Activated T-cell treated with anti-CD3 and anti-CD28 coated beads, Interleukin-2, amount 50 U/mL, for 24 hours (primary cell): ENCODE measurements at regions not wholly inside any gene's neighbourhood (a gene's known extent, or its start where the extent isn't known, plus 50 kb on each side); places are given as distances from the start of the nearest gene placed in this dataset.

Source experiments
- DNase-seq: peaks from one replicate; pipeline ENCODE4 v3.0.0-alpha.2; 2020
- H3K27ac Mint-ChIP-seq: 2 replicates; pipeline ENCODE4 v1.8.0; 2020; ENCODE audit warnings: mild to moderate bottlenecking, mixed read lengths
- H3K27me3 Mint-ChIP-seq: 2 replicates; pipeline ENCODE4 v1.8.0; 2020; ENCODE audit warnings: mixed read lengths
- H3K36me3 Mint-ChIP-seq: 2 replicates; pipeline ENCODE4 v1.8.0; 2020; ENCODE audit warnings: low read depth, mixed read lengths
- H3K4me1 Mint-ChIP-seq: 2 replicates; pipeline ENCODE4 v1.8.0; 2020; ENCODE audit warnings: low read depth, mixed read lengths
- H3K4me3 Mint-ChIP-seq: 2 replicates; pipeline ENCODE4 v1.8.0; 2020; ENCODE audit warnings: mild to moderate bottlenecking, moderate library complexity, mixed read lengths
- H3K9me3 Mint-ChIP-seq: 2 replicates; pipeline ENCODE4 v1.8.0; 2020; ENCODE audit warnings: mixed read lengths

DNA sequence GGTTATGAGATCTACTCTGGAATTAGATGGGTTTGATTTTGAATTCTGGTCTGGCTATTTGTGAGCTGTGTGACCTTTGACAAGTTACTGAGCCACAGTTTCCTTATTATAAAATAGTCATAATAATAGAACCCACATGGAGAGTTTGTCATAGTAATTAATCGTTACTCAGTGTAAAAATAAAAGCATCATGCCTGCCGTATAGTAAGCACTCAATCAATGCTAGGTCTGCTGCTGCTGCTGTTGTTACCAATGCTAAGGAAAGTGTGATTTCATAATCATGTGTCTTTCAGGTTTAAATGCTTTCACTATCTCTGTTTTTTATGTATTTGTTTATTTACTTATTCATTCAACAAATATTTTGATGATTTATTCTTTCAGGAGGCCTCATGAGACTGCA, 539.9 kb upstream of the SEL1L start:
- Mint-ChIP-seq H3K9me3 (peaks cover 18% of the 10 kb centered on the region), H3K36me3 (no peaks in the 10 kb centered on the region), H3K27me3 (no peaks in the 10 kb centered on the region), H3K4me1 (no peaks in the 10 kb centered on the region), H3K4me3 (no peak overlapping the region), H3K27ac (no peak overlapping the region)
- DNase-seq = no peak

DNA sequence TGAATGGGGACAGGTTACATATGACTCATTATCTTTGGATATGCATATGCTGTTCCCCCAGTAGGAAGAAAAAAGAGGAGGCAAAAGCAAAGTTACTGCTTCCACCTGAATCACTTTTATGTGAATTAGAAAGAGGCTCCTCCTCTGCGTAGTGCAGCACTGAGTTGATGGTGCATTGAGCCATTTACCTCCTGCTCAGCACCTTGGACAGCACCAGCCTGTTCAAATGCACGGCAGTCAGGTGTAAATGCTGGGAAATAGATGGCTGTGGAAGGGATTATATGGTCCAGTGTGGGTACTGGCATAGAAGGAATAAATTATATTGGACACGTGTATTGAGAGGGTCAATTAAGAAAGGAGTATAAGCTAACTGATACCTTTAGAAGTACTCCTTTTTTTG, 541.9 kb upstream of the SEL1L start:
- H3K27ac Mint-ChIP-seq = no peak overlapping the region
- no peak overlapping the region for H3K4me3 Mint-ChIP-seq
- H3K36me3 Mint-ChIP-seq = no peaks in the 10 kb centered on the region
- no peak for DNase-seq
- H3K9me3 Mint-ChIP-seq = peaks cover 20% of the 10 kb centered on the region
- H3K4me1 Mint-ChIP-seq = no peaks in the 10 kb centered on the region
- no peaks in the 10 kb centered on the region for H3K27me3 Mint-ChIP-seq

DNA sequence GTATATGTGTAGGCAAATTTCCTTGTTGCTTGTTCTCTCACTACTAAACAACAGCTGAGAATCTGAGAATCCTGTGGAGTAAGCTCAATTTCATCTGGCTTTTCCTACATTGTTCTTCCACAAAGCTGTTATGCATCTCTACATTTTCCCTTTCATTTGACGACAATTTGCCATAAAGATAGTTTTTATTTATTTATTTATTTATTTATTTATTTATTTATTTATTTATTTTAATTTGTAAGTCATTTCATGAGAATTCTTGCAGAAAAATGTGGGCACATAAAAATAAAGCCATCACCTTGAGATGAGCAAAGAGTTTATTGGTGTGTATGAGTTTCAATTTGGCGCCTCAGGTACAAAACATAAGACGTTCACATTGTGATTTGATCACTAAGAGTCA, 545.9 kb upstream of the SEL1L start:
- Mint-ChIP-seq H3K4me1 (no peaks in the 10 kb centered on the region), H3K9me3 (peaks cover 31% of the 10 kb centered on the region), H3K36me3 (no peaks in the 10 kb centered on the region)

DNA sequence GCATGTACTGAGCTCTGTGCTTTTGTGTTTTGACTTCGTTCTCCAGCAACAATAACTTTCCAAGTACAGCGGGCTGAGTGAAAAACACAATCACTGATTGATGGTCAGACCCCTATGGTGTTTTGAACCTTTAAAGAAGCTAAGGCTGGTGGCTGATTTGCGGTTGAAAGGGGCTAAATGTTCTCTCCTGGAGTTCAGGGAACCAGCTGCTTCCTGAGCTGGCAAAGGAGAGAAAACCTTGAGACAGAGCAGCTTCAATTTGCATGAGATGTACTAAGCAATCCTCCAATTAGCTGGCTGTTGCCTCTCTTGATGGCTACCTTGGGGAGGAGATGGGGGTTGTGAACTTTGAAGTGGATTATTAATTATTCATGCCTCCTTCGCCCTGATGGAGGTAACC, 546.7 kb upstream of the SEL1L start:
- Mint-ChIP-seq H3K4me3 (no peak overlapping the region), H3K4me1 (no peaks in the 10 kb centered on the region), H3K27me3 (no peaks in the 10 kb centered on the region), H3K27ac (no peak overlapping the region), H3K9me3 (peaks cover 31% of the 10 kb centered on the region), H3K36me3 (no peaks in the 10 kb centered on the region)
- DNase-seq = no peak

More for the DNA sequence above, 545.9 kb upstream of the SEL1L start:
- Mint-ChIP-seq H3K27ac (no peak overlapping the region), H3K4me3 (no peak overlapping the region), H3K27me3 (no peaks in the 10 kb centered on the region)
- no peak for DNase-seq

DNA sequence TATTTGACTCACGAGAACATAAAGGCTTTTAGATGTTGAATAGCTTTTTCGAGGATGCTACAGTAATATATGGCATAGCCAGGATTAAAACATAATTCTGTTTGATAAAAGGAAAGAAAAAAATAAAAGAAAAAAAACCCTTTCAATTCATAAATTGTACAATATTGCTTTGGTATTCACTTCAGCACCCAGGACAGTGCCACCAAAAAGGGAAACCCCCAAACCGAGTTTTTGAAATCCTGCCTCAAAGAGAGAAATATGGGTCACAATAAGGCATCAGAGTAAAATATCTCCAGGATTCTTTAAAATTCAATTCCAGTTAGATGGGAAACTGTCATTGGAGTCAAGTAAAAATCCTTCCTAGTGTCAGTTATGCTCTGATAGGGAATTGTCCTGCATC, 551.2 kb upstream of the SEL1L start:
- no peaks in the 10 kb centered on the region for H3K27me3 Mint-ChIP-seq
- peaks cover 15% of the 10 kb centered on the region for H3K9me3 Mint-ChIP-seq
- H3K4me1 Mint-ChIP-seq = no peaks in the 10 kb centered on the region

DNA sequence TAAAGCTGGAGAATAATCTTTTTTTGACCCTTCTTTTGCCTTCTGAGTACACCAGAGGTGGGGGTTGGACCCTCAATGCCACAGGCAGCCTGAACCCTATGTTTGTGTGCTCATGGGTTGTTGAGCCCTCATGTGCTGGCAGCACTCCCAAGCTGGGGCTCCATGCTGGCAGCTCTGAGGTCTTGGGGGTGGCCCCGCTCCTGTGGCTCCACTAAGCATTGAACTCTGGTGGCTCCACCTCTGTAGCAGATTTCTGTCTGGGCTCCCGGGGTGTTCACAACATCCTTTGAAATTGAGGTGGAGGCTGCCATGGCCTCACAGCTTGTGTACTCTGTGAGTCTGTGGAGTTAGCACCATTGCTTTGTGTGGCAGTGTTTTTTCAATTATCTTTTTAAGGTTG, 557.4 kb upstream of the SEL1L start:
- Mint-ChIP-seq H3K27me3 (no peaks in the 10 kb centered on the region), H3K27ac (no peak overlapping the region), H3K4me3 (no peak overlapping the region), H3K4me1 (no peaks in the 10 kb centered on the region), H3K36me3 (no peaks in the 10 kb centered on the region), H3K9me3 (peaks cover 8% of the 10 kb centered on the region)
- no peak for DNase-seq

More for the DNA sequence above, 551.2 kb upstream of the SEL1L start:
- H3K4me3 Mint-ChIP-seq = no peak overlapping the region
- no peak overlapping the region for H3K27ac Mint-ChIP-seq
- no peak for DNase-seq
- no peaks in the 10 kb centered on the region for H3K36me3 Mint-ChIP-seq

DNA sequence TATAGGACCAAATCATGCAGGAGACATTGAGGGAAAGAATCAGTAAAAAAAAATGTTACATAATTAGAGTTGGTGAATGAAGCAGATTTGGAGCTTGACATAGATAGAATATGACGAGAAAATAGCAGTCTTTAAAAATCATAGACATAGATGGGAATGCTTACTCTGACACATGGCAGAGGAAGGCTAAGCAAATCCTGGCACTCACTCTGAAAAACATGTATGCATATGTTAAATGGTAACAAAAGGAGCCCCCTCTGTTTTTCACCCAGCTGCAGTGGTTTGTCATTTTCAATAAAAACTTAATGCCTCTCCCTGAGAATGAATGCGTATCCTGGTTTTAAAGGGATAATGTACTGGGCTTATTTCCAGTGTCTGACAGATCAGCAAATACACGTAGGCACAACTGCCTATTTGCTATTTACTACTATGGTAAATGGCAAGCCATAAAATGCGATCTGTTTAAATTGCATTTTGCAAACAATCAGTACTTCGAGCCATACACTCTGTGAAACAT, 561.2 kb upstream of the SEL1L start:
- Mint-ChIP-seq H3K4me3 (no peak overlapping the region), H3K4me1 (no peaks in the 10 kb centered on the region), H3K9me3 (peaks cover 8% of the 10 kb centered on the region), H3K36me3 (no peaks in the 10 kb centered on the region), H3K27ac (no peak overlapping the region), H3K27me3 (no peaks in the 10 kb centered on the region)
- DNase-seq = no peak

DNA sequence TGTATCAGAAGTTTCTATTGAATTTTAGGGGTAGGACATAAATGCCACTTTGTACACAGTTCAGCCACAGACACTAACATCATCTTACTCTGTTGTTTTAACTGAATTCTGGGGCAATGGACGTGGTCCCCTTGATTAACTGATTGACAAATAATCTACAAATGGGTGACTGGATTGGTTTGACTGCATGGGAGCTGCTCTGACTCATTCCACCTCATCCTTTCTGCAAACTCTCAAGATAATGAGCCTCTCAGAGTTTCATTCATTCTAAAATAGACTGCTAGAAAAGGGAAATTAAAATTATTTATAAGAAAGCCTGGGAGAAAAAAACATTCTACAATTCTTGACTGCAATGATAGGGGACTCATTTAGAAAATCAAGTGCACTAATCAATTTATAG, 570.4 kb upstream of the SEL1L start:
- Mint-ChIP-seq H3K27me3 (no peaks in the 10 kb centered on the region), H3K4me1 (no peaks in the 10 kb centered on the region), H3K27ac (no peak overlapping the region), H3K4me3 (no peak overlapping the region), H3K9me3 (peaks cover 10% of the 10 kb centered on the region), H3K36me3 (no peaks in the 10 kb centered on the region)
- no peak for DNase-seq

DNA sequence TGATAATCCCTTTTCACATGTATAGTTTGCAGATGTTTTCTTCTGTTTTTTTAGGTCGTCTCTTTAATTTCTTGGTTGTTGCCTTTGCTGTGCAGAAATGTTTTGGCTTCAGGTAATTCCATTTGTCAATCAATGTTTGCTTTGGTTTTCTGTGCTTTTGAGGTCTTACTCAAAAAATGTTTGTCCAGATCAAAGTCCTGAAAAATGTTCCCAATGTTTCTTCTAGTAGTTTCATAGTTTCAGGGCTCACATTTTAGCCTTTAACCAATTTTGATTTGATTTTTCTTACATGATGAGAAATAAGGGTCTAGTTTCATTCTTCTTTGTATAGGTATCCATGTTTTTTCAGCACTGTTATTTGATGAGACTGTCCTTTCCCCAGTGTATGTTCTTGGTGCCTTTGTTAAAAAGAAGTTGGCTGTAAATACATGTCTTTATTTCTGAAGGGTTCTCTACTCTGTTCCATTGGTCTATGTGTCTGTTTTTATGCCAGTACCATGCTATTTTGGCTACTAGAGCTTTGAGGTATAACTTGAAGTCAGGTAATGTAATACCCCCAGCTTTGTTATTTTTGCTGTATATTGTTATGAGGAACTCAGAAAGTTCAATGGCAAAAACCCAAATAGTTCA, 578.7 kb upstream of the SEL1L start:
- Mint-ChIP-seq H3K4me3 (no peak overlapping the region), H3K9me3 (peaks cover 14% of the 10 kb centered on the region), H3K27ac (no peak overlapping the region), H3K4me1 (no peaks in the 10 kb centered on the region), H3K27me3 (no peaks in the 10 kb centered on the region), H3K36me3 (no peaks in the 10 kb centered on the region)
- DNase-seq = no peak

DNA sequence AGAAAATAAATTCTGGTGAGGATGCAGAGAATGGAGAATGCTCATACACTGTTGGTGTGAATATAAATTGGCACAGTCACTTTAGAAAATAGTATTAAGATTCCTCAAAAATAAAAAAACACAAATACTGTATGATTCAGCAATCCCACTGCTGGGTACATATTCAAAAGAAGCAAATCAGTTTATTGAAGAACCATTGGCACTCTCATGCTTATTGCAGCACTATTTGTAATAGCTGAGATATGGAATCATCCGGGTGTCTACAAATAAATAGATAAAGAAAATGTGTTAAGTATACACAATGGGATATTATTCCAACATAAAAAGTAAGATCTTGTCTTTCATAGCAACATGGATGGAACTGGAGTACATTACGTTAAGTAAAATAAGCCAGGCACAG, 579.4 kb upstream of the SEL1L start:
- Mint-ChIP-seq H3K36me3 (no peaks in the 10 kb centered on the region), H3K4me1 (no peaks in the 10 kb centered on the region), H3K9me3 (peaks cover 17% of the 10 kb centered on the region), H3K4me3 (no peak overlapping the region), H3K27ac (no peak overlapping the region), H3K27me3 (no peaks in the 10 kb centered on the region)
- DNase-seq = no peak

DNA sequence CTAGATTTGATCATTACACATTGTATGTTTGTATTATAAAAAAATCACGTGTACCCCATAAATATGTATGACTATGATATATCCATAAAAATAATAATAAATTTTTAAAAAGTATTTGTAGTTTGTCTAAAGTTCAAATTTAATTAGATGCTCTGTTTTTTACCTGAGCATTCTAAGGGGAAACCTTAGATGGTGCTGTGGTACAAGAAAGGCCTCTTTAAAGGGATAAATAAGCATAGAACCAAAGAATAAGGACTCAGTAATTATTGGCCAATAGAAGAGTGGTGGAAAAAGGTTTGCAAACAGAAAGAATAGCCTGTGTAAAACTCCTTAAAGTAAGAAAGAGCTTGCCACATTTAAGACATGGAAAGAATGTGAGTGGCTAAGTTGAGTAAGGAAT, 580.1 kb upstream of the SEL1L start:
- Mint-ChIP-seq H3K4me1 (no peaks in the 10 kb centered on the region), H3K4me3 (no peak overlapping the region), H3K9me3 (peaks cover 17% of the 10 kb centered on the region), H3K27me3 (no peaks in the 10 kb centered on the region), H3K36me3 (no peaks in the 10 kb centered on the region), H3K27ac (no peak overlapping the region)
- DNase-seq = no peak

DNA sequence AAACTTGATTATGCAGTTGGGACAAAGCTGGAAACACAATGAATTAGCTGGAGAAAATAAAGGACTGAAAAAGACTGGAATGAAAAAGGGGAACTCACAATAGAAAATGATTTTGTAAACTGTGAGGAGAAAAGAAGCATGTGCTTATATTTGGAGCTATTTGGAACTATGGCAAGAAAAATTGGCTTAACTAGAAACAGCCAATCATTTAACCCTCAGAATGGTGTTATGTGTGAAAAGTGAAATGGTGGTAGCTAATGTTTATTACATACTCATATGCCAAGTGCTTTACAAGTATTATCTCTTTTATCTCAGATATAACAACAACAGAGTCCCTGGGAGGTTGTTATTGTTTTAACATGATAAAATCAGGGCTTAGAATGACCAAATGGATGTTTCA, 583.1 kb upstream of the SEL1L start:
- DNase-seq = no peak
- Mint-ChIP-seq H3K36me3 (no peaks in the 10 kb centered on the region), H3K27ac (no peak overlapping the region), H3K4me3 (no peak overlapping the region), H3K27me3 (no peaks in the 10 kb centered on the region), H3K4me1 (no peaks in the 10 kb centered on the region), H3K9me3 (peaks cover 21% of the 10 kb centered on the region)

DNA sequence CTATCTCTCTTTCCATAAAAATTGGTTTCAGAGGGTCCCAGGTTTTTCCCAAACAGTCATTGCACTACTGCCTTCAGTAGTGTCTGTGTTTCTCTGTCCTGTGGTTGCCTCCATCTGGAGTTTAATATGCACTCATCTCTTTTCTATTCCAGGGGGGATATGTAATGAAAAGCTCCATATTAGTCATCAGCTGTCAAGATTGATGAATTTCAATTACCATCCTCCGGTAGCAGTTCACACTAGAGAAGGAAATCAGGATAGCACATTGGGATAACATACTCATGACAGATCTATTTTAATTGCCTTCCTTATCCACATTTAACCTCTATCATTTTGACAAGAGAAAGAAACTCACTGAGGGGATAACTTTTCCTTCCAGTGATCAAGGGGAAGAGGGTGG, 589.0 kb upstream of the SEL1L start:
- H3K9me3 Mint-ChIP-seq = peaks cover 15% of the 10 kb centered on the region

DNA sequence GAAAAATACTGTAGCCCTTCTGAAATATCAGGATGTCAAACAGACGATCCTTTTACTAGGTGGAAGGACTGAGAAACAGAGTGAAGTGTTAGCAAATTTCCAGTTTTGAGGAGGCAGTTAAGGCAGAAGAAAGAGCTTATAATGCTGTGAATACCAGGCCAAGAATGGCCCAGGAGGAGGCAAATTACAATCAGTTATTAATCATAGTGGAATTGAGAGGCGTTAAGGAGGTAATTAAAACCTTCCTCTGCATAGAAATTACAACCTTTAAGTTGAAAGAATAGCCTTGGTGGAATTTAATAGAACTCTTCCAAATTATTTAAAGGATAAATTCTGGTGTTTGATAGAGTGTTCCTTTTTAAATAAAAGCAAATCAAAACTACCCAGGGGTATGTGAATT, 590.9 kb upstream of the SEL1L start:
- H3K9me3 Mint-ChIP-seq = peaks cover 15% of the 10 kb centered on the region
- no peak for DNase-seq

More for the DNA sequence above, 589.0 kb upstream of the SEL1L start:
- Mint-ChIP-seq H3K36me3 (no peaks in the 10 kb centered on the region), H3K4me3 (no peak overlapping the region), H3K4me1 (no peaks in the 10 kb centered on the region), H3K27me3 (no peaks in the 10 kb centered on the region), H3K27ac (no peak overlapping the region)
- no peak for DNase-seq

DNA sequence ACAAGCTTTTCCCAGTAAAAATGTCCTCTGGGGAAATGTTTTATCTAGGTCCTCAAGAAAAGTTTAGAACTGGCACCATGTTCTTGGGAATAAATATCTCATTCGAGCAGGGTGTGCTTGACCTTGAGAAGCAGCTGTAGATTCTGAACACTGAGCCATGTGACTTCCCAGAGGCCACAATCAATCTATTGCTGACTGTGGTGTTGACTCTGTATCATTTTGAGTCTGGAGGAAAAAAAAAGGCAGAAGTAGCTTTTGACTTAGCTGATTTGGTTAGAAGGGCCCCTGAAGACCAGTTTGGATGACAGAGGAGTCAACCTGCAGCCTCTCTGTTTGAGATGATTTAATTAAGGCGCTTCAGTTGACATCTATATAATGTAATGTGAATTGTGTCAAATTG, 592.4 kb upstream of the SEL1L start:
- Mint-ChIP-seq H3K27me3 (no peaks in the 10 kb centered on the region), H3K4me1 (no peaks in the 10 kb centered on the region), H3K4me3 (no peak overlapping the region), H3K36me3 (no peaks in the 10 kb centered on the region), H3K9me3 (peaks cover 16% of the 10 kb centered on the region), H3K27ac (no peak overlapping the region)
- DNase-seq = no peak

More for the DNA sequence above, 590.9 kb upstream of the SEL1L start:
- Mint-ChIP-seq H3K27ac (no peak overlapping the region), H3K36me3 (no peaks in the 10 kb centered on the region), H3K4me3 (no peak overlapping the region), H3K4me1 (no peaks in the 10 kb centered on the region), H3K27me3 (no peaks in the 10 kb centered on the region)

DNA sequence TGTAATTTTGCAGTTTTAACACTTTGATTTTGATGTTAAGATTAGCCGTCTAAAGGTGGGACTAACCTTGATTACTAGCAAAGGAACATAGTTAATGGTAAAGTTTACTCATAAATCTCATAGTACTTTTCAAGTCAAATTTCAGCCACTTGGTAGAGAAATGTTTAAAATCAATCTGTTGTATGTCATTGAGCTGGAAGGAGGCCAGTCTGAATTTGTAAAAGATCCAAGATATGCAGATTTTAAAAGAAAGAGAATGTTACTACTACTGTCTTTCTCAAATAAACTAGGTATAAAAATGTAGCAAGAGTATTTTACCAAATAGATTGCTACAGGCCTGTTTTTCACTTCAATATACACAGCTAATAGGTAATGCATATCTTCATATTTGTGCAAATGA, 600.8 kb upstream of the SEL1L start:
- Mint-ChIP-seq H3K9me3 (peaks cover 24% of the 10 kb centered on the region), H3K27ac (no peak overlapping the region), H3K36me3 (no peaks in the 10 kb centered on the region), H3K4me1 (no peaks in the 10 kb centered on the region), H3K27me3 (no peaks in the 10 kb centered on the region), H3K4me3 (no peak overlapping the region)
- no peak for DNase-seq
